K562 (cell line): ENCODE measurements at regions not wholly inside any gene's neighbourhood (a gene's known extent, or its start where the extent isn't known, plus 50 kb on each side); places are given as distances from the start of the nearest gene placed in this dataset.

Experiments
- BACH1 ChIP-seq: fragments of 200-800 bp; sonication (Bioruptor generic); IDR thresholded peaks from 2 replicates; pipeline ENCODE4 v1.6.1; 2016; ENCODE audit warnings: missing genetic modification characterization, missing compliant biosample characterization
- TF ChIP-seq, protein P1 (sequence below), 2 experiments: fragments of 450-650 bp in 1 of 2; sonication (generic) in 1 of 2; formaldehyde crosslinking in 1 of 2; IDR thresholded peaks; 2 replicates each; pipeline versions ENCODE4 v1.7.1 to v1.9.0; 2016 to 2022; ENCODE audit warnings: inconsistent platforms in 1 of 2, mild to moderate bottlenecking in 1 of 2, missing genetic modification reagents in 1 of 2

- TF ChIP-seq, protein P1, sequence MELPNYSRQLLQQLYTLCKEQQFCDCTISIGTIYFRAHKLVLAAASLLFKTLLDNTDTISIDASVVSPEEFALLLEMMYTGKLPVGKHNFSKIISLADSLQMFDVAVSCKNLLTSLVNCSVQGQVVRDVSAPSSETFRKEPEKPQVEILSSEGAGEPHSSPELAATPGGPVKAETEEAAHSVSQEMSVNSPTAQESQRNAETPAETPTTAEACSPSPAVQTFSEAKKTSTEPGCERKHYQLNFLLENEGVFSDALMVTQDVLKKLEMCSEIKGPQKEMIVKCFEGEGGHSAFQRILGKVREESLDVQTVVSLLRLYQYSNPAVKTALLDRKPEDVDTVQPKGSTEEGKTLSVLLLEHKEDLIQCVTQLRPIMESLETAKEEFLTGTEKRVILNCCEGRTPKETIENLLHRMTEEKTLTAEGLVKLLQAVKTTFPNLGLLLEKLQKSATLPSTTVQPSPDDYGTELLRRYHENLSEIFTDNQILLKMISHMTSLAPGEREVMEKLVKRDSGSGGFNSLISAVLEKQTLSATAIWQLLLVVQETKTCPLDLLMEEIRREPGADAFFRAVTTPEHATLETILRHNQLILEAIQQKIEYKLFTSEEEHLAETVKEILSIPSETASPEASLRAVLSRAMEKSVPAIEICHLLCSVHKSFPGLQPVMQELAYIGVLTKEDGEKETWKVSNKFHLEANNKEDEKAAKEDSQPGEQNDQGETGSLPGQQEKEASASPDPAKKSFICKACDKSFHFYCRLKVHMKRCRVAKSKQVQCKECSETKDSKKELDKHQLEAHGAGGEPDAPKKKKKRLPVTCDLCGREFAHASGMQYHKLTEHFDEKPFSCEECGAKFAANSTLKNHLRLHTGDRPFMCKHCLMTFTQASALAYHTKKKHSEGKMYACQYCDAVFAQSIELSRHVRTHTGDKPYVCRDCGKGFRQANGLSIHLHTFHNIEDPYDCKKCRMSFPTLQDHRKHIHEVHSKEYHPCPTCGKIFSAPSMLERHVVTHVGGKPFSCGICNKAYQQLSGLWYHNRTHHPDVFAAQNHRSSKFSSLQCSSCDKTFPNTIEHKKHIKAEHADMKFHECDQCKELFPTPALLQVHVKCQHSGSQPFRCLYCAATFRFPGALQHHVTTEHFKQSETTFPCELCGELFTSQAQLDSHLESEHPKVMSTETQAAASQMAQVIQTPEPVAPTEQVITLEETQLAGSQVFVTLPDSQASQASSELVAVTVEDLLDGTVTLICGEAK (IDR thresholded peaks at IDR 0.05): peak; percentile 33; the same call in 1 of the 2 replicates
- TF ChIP-seq, protein P1 (CRISPR knock-in tag; IDR thresholded peaks at IDR 0.05): no peak
- no peak for TF ChIP-seq BACH1 (tag)
These were observed 598.8 kb downstream of the MCTP2 start (continued) for GRCh38 chr15:94829887-94830884.
